ENCODE measurements at regions not wholly inside any gene's neighbourhood (a gene's known extent, or its start where the extent isn't known, plus 50 kb on each side); places are given as distances from the start of the nearest gene placed in this dataset.

GRCh38 chr5:73998489-73998888 lies 372.5 kb downstream of the ARHGEF28 start:
- Histone ChIP-seq H3K27ac (no peak overlapping the region), H3K36me3 (no peaks in the 10 kb centered on the region), H3K9me3 (no peaks in the 10 kb centered on the region), H3K4me3 (no peak overlapping the region), H3K27me3 (replicated peaks; ENCODE audit: insufficient read depth) (no peaks in the 10 kb centered on the region), H3K4me1 (ENCODE audit: control insufficient read depth in 1 of 2, low read depth in 2 of 2) (no peaks in the 10 kb centered on the region)
- DNase-seq (ENCODE audit: low spot score), result no peak
- ATAC-seq (ENCODE audit: insufficient number of reproducible peaks, low FRiP score, low read depth), result no peak
- TF ChIP-seq CTCF (IDR thresholded peaks at IDR 0.05), result no peak

- no peak for DNase-seq (ENCODE audit: low spot score)
- Histone ChIP-seq H3K27ac (no peak overlapping the region), H3K4me3 (no peak overlapping the region), H3K4me1 (ENCODE audit: control insufficient read depth in 1 of 2, low read depth in 2 of 2) (no peaks in the 10 kb centered on the region), H3K36me3 (no peaks in the 10 kb centered on the region), H3K27me3 (replicated peaks; ENCODE audit: insufficient read depth) (no peaks in the 10 kb centered on the region), H3K9me3 (no peaks in the 10 kb centered on the region)
- no peak for ATAC-seq (ENCODE audit: insufficient number of reproducible peaks, low FRiP score, low read depth)
- no peak for TF ChIP-seq CTCF (IDR thresholded peaks at IDR 0.05)
Measured at GRCh38 chr5:73997960-73998359, 372.0 kb downstream of the ARHGEF28 start.

DNA sequence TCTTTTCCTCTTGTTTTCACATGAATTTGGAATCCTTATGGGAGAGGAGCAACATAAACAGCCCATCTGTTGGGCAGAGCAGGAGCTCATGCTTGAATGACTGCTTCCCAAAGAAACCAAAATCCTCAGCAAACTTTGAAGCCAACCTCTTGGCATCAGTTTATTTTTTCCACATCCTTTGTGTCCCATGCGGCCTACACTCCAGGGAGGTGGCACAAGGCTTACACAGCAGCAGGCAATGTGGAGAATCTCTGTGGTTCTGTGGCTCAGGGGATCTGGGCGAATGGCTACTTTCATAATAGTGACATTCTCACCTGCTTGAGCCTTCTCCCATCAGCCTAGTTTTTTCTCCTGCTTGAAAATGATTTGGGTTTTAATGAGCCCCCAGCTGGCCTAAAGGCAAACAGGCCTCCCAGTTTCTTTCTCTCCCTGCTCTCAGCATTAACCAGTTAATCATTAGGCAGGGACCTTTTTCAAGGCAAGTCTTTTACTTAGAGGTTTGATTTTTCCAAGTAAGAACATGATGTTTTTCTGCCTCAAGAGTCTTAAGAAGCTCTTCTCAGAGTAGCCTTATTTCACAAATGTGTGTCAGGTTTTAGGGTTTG lies 370.3 kb downstream of the ARHGEF28 start:
- Histone ChIP-seq H3K4me3 (no peak overlapping the region), H3K4me1 (ENCODE audit: control insufficient read depth in 1 of 2, low read depth in 2 of 2) (no peaks in the 10 kb centered on the region), H3K27ac (no peak overlapping the region), H3K36me3 (no peaks in the 10 kb centered on the region), H3K27me3 (replicated peaks; ENCODE audit: insufficient read depth) (no peaks in the 10 kb centered on the region), H3K9me3 (no peaks in the 10 kb centered on the region)
- DNase-seq (ENCODE audit: low spot score) (no peak), ATAC-seq (ENCODE audit: insufficient number of reproducible peaks, low FRiP score, low read depth) (no peak)
- TF ChIP-seq CTCF (IDR thresholded peaks at IDR 0.05), result no peak

DNA sequence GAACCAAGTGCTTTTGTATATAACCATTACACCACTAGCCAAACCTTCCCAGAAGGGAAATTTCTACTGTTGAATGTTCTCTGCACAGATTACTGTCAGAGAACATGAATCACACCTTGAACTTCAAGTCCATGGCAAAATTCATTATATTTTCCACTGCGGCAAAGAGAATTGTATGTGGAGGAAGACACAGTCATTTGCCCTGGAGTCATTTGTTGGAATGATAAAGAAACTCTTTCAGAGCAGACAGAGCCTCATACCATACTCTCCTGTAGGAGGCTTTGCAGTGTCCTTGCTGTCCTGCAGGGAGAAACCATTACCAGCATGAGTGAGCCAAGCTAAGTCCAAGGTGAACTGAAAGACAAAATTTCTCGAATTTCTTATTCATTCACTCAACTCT lies 369.0 kb downstream of the ARHGEF28 start:
- no peaks in the 10 kb centered on the region for H3K4me1 ChIP-seq (ENCODE audit: control insufficient read depth in 1 of 2, low read depth in 2 of 2)
- no peak for ATAC-seq (ENCODE audit: insufficient number of reproducible peaks, low FRiP score, low read depth)
- H3K36me3 ChIP-seq, result no peaks in the 10 kb centered on the region
- H3K27me3 ChIP-seq (replicated peaks; ENCODE audit: insufficient read depth), result no peaks in the 10 kb centered on the region
- no peak overlapping the region for H3K27ac ChIP-seq
- TF ChIP-seq CTCF (IDR thresholded peaks at IDR 0.05), result no peak
- DNase-seq (ENCODE audit: low spot score), result no peak
- H3K4me3 ChIP-seq, result no peak overlapping the region
- no peaks in the 10 kb centered on the region for H3K9me3 ChIP-seq

Measured in thoracic aorta (tissue), 2 donors.